HepG2 (cell line): ENCODE measurements at regions not wholly inside any gene's neighbourhood (a gene's known extent, or its start where the extent isn't known, plus 50 kb on each side); places are given as distances from the start of the nearest gene placed in this dataset.

ENCODE experiments used
- TF ChIP-seq, protein P1 (sequence below): IDR thresholded peaks from 2 replicates; pipeline ENCODE4 v1.6.1; 2016; ENCODE audit warnings: mild to moderate bottlenecking
- TF ChIP-seq, protein P2 (sequence below): sonication (generic); formaldehyde crosslinking; IDR thresholded peaks from 2 replicates; pipeline ENCODE4 v1.4.0; 2020; ENCODE audit warnings: missing genetic modification reagents

DNA sequence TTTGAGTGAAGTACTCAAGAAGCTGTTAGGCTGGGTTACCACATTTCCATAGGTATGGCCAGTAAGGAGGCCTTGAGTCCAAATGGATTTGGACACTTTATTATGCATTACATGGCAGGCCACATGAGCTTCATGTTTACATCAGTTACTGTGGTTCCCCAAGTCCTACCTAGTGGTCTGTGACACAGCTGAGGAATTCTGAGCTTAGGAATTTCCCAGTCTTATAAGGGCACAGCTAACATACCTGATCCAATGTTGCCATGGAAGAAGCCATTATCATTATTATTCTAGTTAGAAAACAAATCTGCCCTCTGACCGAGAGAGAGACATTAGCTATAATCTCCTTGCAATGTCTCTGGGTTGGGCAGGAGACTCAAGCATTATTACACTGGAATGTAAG, 174.4 kb upstream of the NUDT10 start:
- TF ChIP-seq, protein P1, sequence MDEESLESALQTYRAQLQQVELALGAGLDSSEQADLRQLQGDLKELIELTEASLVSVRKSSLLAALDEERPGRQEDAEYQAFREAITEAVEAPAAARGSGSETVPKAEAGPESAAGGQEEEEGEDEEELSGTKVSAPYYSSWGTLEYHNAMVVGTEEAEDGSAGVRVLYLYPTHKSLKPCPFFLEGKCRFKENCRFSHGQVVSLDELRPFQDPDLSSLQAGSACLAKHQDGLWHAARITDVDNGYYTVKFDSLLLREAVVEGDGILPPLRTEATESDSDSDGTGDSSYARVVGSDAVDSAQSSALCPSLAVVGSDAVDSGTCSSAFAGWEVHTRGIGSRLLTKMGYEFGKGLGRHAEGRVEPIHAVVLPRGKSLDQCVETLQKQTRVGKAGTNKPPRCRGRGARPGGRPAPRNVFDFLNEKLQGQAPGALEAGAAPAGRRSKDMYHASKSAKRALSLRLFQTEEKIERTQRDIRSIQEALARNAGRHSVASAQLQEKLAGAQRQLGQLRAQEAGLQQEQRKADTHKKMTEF (CRISPR knock-in tag) = no peak
- TF ChIP-seq, protein P2, sequence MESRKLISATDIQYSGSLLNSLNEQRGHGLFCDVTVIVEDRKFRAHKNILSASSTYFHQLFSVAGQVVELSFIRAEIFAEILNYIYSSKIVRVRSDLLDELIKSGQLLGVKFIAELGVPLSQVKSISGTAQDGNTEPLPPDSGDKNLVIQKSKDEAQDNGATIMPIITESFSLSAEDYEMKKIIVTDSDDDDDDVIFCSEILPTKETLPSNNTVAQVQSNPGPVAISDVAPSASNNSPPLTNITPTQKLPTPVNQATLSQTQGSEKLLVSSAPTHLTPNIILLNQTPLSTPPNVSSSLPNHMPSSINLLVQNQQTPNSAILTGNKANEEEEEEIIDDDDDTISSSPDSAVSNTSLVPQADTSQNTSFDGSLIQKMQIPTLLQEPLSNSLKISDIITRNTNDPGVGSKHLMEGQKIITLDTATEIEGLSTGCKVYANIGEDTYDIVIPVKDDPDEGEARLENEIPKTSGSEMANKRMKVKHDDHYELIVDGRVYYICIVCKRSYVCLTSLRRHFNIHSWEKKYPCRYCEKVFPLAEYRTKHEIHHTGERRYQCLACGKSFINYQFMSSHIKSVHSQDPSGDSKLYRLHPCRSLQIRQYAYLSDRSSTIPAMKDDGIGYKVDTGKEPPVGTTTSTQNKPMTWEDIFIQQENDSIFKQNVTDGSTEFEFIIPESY = no peak
